Endothelial cell of umbilical vein (primary cell): ENCODE measurements at regions not wholly inside any gene's neighbourhood (a gene's known extent, or its start where the extent isn't known, plus 50 kb on each side); places are given as distances from the start of the nearest gene placed in this dataset.

Experiments used
- BruUV-seq: library from RNA; stranded (reverse); fragments of 400-500 nt; replicated peaks from 2 replicates; lab custom pipeline; 2021; lab: Mats Ljungman, UMichigan
- CTCF ChIA-PET: fragments of 300-600, 350-600 bp; sonication (Branson Sonifier 250); formaldehyde crosslinking; loops from one replicate; lab custom pipeline; 2021; ENCODE audit warnings: antibody characterized with exemption, inconsistent platforms; lab: Charles Lee
- POLR2A ChIA-PET: fragments of 300-600, 350-600 bp; sonication (Branson Sonifier 250); formaldehyde crosslinking; loops from one replicate; lab custom pipeline; 2021; ENCODE audit warnings: antibody characterized with exemption, inconsistent platforms; lab: Charles Lee
- DNase-seq: peaks from one replicate; pipeline ENCODE4 v3.0.0-alpha.2; 2011; ENCODE audit warnings: low read depth, low spot score
- FAIRE-seq: peaks from 2 replicates; lab custom pipeline; 2011; peaks lifted over from hg19 to GRCh38; lab: Jason Lieb, UNC
- H2AFZ ChIP-seq: 2 replicates; pipeline ENCODE4 v1.6.0; 2012; ENCODE audit warnings: low read depth, low read length, control low read depth, inconsistent platforms
- H3K27ac ChIP-seq: 2 replicates; pipeline ENCODE4 v1.5.1; 2011; ENCODE audit warnings: low read depth, mild to moderate bottlenecking, control low read depth, low read length, moderate library complexity; ENCODE audit not compliant: insufficient read depth
- H3K27me3 ChIP-seq, 2 experiments: 2 replicates each; pipeline versions ENCODE4 v1.6.0 to v1.6.1; 2011; ENCODE audit warnings: low read length in 2 of 2, mixed read lengths in 1 of 2; ENCODE audit not compliant: control insufficient read depth in 2 of 2, insufficient read depth in 2 of 2
- H3K36me3 ChIP-seq, 2 experiments: 2 replicates in 1 of 2; 3 replicates in 1 of 2; pipeline ENCODE4 v1.5.1; 2011; ENCODE audit warnings: low read length in 2 of 2, mild to moderate bottlenecking in 1 of 2, moderate library complexity in 1 of 2; ENCODE audit not compliant: control insufficient read depth in 2 of 2, insufficient read depth in 2 of 2; ENCODE audit errors: extremely low read depth in 1 of 2
- H3K4me1 ChIP-seq: 3 replicates; pipeline ENCODE4 v1.5.1; 2011; ENCODE audit warnings: mild to moderate bottlenecking, low read length; ENCODE audit not compliant: control insufficient read depth, insufficient read depth; ENCODE audit errors: extremely low read depth
- H3K4me2 ChIP-seq: 2 replicates; pipeline ENCODE4 v1.6.1; 2011; ENCODE audit warnings: low read length, control low read depth, mixed read lengths; ENCODE audit not compliant: insufficient read depth
- H3K4me3 ChIP-seq, 3 experiments: fragments of 200-600 bp in 1 of 3; sonication (generic), shearing (Covaris generic) in 1 of 3; replicated peaks in 1 of 3; 2 replicates each; pipeline ENCODE4 v1.5.1; 2011 to 2016; ENCODE audit warnings: control low read depth in 3 of 3, low read length in 3 of 3, mild to moderate bottlenecking in 2 of 3, inconsistent platforms in 1 of 3, low read depth in 1 of 3, moderate library complexity in 1 of 3; ENCODE audit not compliant: insufficient read depth in 1 of 3
- H3K79me2 ChIP-seq: 2 replicates; pipeline ENCODE4 v1.6.0; 2012; ENCODE audit warnings: low read length, inconsistent platforms; ENCODE audit not compliant: control insufficient read depth, insufficient read depth
- H3K9ac ChIP-seq: replicated peaks from 2 replicates; pipeline ENCODE3; 2011; ENCODE audit warnings: low read length, control low read depth; ENCODE audit not compliant: insufficient read depth; ENCODE audit errors: extremely low read depth
- H3K9me1 ChIP-seq: replicated peaks from 3 replicates; pipeline ENCODE4 v1.6.0; 2011; ENCODE audit warnings: mild to moderate bottlenecking, low read length; ENCODE audit not compliant: control insufficient read depth, insufficient read depth; ENCODE audit errors: extremely low read depth
- H3K9me3 ChIP-seq: replicated peaks from 2 replicates; pipeline ENCODE4 v1.5.1; 2012; ENCODE audit warnings: low read length, inconsistent platforms; ENCODE audit not compliant: control insufficient read depth, insufficient read depth
- H4K20me1 ChIP-seq: replicated peaks from 2 replicates; pipeline ENCODE3; 2011; ENCODE audit warnings: mild to moderate bottlenecking, low read length; ENCODE audit not compliant: control insufficient read depth, insufficient read depth; ENCODE audit errors: extremely low read depth
- EZH2 ChIP-seq: IDR thresholded peaks from 2 replicates; pipeline ENCODE4 v1.6.1; 2012; ENCODE audit warnings: borderline replicate concordance, low read depth, mild to moderate bottlenecking, moderate library complexity, low read length, inconsistent platforms; ENCODE audit not compliant: severe bottlenecking
- FOS ChIP-seq: IDR thresholded peaks from 2 replicates; pipeline ENCODE4 v1.6.1; 2011; ENCODE audit warnings: mild to moderate bottlenecking, low read length, moderate library complexity, borderline replicate concordance; ENCODE audit not compliant: insufficient read depth
- GATA2 ChIP-seq: IDR thresholded peaks from 2 replicates; pipeline ENCODE4 v1.7.0; 2011; ENCODE audit warnings: low read depth, mild to moderate bottlenecking, moderate library complexity, mixed read lengths, low read length; ENCODE audit not compliant: insufficient read length, insufficient read depth
- JUN ChIP-seq: IDR thresholded peaks from 2 replicates; pipeline ENCODE4 v1.6.1; 2011; ENCODE audit warnings: borderline replicate concordance, low read depth; ENCODE audit not compliant: insufficient read length, insufficient read depth
- MYC ChIP-seq: IDR thresholded peaks from one replicate; pipeline ENCODE4 v1.6.1; 2011; ENCODE audit warnings: mild to moderate bottlenecking, low read depth, low read length
- POLR2A ChIP-seq: IDR thresholded peaks from 2 replicates; pipeline ENCODE4 v1.6.1; 2012; ENCODE audit warnings: low read depth, mild to moderate bottlenecking, control low read depth, low read length
- POLR2AphosphoS5 ChIP-seq: IDR thresholded peaks from 2 replicates; pipeline ENCODE4 v1.6.1; 2012; ENCODE audit warnings: low read depth, mild to moderate bottlenecking, control low read depth, low read length, moderate library complexity; ENCODE audit not compliant: insufficient read depth
- dilution Hi-C: fragments of 300-500 bp; cut with MboI; formaldehyde crosslinking; loops from one replicate; pipeline ENCODE4 v1.15.0; 2019; ENCODE audit warnings: low sequenced_read_pairs; ENCODE audit not compliant: extremely low pct_ligation_motif_present
- intact Hi-C: fragments of 100-400 bp; cut with micrococcal nuclease; formaldehyde crosslinking; loops from one replicate; pipeline ENCODE4 v1.10.0; 2022
- TF ChIP-seq, protein P1 (sequence below): IDR thresholded peaks from 2 replicates; pipeline ENCODE4 v1.6.1; 2011; ENCODE audit not compliant: insufficient read depth, insufficient read length
- TF ChIP-seq, protein P2 (sequence below), 2 donors: IDR thresholded peaks; 1 replicate in 1 of 2; 2 replicates in 1 of 2; pipeline ENCODE4 v1.5.1; 2011; ENCODE audit warnings: low read length in 2 of 2, mild to moderate bottlenecking in 2 of 2, moderate library complexity in 2 of 2, control low read depth in 1 of 2, inconsistent platforms in 1 of 2, low read depth in 1 of 2; ENCODE audit not compliant: insufficient read depth in 1 of 2; ENCODE audit errors: extremely low read depth in 1 of 2

DNA sequence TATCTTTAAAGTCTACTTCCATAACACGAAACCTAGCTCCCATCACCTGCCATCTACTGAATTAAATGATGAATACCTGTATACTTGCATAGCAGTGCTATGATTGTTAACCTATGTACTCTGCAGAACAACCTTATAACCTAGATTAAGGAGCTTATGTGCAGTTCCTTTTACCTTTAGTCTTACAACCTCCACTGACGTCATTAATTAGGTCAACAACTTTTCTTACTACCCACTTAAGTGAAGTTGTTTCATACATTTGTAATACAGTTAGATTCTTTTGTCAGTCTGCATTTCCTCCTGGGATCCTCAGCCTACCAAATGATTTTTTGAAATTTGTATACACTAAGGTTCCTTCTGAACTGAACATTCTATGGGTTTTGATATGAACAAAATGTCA is 1082.3 kb downstream of the SUCLG1 start:
- Histone ChIP-seq H3K9ac (no peak overlapping the region), H3K4me3 (no peak overlapping the region), H3K9me3 (no peaks in the 10 kb centered on the region), H3K9me1 (no peaks in the 10 kb centered on the region), H3K27ac (no peak overlapping the region), H3K79me2 (no peaks in the 10 kb centered on the region), H2AFZ (no peak overlapping the region), H3K27me3 (no peaks in the 10 kb centered on the region), H3K4me1 (no peaks in the 10 kb centered on the region), H3K4me2 (no peak overlapping the region), H4K20me1 (no peaks in the 10 kb centered on the region), H3K36me3 (no peaks in the 10 kb centered on the region)
- dilution Hi-C loops (no loop called here), intact Hi-C loops (no loop called here)
- no TSS peak for BruUV-seq
- no peak for TF ChIP-seq POLR2A
- TF ChIP-seq, protein P1, sequence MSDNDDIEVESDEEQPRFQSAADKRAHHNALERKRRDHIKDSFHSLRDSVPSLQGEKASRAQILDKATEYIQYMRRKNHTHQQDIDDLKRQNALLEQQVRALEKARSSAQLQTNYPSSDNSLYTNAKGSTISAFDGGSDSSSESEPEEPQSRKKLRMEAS: no peak
- no peak for TF ChIP-seq POLR2AphosphoS5
- no peak for TF ChIP-seq GATA2
- TF ChIP-seq MYC: no peak
- no peak for TF ChIP-seq JUN
- no peak for TF ChIP-seq EZH2
- TF ChIP-seq FOS: no peak
- TF ChIP-seq, protein P2, sequence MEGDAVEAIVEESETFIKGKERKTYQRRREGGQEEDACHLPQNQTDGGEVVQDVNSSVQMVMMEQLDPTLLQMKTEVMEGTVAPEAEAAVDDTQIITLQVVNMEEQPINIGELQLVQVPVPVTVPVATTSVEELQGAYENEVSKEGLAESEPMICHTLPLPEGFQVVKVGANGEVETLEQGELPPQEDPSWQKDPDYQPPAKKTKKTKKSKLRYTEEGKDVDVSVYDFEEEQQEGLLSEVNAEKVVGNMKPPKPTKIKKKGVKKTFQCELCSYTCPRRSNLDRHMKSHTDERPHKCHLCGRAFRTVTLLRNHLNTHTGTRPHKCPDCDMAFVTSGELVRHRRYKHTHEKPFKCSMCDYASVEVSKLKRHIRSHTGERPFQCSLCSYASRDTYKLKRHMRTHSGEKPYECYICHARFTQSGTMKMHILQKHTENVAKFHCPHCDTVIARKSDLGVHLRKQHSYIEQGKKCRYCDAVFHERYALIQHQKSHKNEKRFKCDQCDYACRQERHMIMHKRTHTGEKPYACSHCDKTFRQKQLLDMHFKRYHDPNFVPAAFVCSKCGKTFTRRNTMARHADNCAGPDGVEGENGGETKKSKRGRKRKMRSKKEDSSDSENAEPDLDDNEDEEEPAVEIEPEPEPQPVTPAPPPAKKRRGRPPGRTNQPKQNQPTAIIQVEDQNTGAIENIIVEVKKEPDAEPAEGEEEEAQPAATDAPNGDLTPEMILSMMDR (IDR thresholded peaks at IDR 0.05; ENCODE audit: extremely low read depth in 1 of 2, insufficient read depth in 1 of 2, low read depth in 1 of 2, low read length in 2 of 2): no peak
- ChIA-PET CTCF (no interaction called here), POLR2A (no interaction called here)
- FAIRE-seq: no peak
- DNase-seq: no peak
